SK-N-SH (cell line): ENCODE measurements at regions not wholly inside any gene's neighbourhood (a gene's known extent, or its start where the extent isn't known, plus 50 kb on each side); places are given as distances from the start of the nearest gene placed in this dataset.

Experiments
- MXI1 ChIP-seq: IDR thresholded peaks from 2 replicates; pipeline ENCODE4 v1.6.1; 2012; ENCODE audit warnings: mild to moderate bottlenecking, low read depth, low read length, improper control_type of control experiment
- POLR2AphosphoS5 ChIP-seq: IDR thresholded peaks from 2 replicates; pipeline ENCODE4 v1.6.1; 2012; ENCODE audit warnings: low read depth, low read length
- USF2 ChIP-seq: fragments of 150-350 bp; IDR thresholded peaks from 2 replicates; pipeline ENCODE4 v1.6.1; 2017; ENCODE audit warnings: antibody characterized with exemption, low read length, low read depth, borderline replicate concordance

DNA sequence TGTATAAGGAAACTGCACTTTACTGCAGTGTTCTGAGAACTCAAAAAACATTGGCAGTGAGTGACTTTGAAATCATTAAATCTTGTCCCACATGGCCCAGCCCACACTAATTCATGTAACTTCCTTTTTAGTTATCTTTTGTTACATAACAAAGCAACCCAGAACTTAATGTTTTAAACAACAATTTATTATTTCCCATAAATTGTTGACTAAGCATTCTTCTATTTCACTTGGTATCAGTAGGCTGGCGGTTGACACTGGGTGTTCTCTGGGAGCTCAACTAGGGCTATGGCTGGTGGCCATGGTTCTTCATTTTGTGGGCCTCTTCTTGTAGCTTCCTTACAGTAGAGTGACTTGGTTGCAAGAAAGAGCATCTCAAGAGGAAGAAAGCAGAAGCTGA is 278.4 kb downstream of the RASEF start:
- TF ChIP-seq USF2 (no peak), POLR2AphosphoS5 (no peak), MXI1 (no peak)
